Erythroblast (primary cell): ENCODE measurements at regions not wholly inside any gene's neighbourhood (a gene's known extent, or its start where the extent isn't known, plus 50 kb on each side); places are given as distances from the start of the nearest gene placed in this dataset.

Experiments used
- DNase-seq, 2 experiments: peaks; one replicate each; lab custom pipeline; 2025; lab: John Stamatoyannopoulos, UW
- GATA1 ChIP-seq: IDR thresholded peaks from 2 replicates; pipeline ENCODE4 v1.6.1; 2011; ENCODE audit warnings: low read depth, mild to moderate bottlenecking, control low read depth, low read length, moderate library complexity
- POLR2A ChIP-seq: IDR thresholded peaks from 2 replicates; pipeline ENCODE4 v1.6.1; 2011; ENCODE audit warnings: mild to moderate bottlenecking, low read length

GRCh38 chr6:40910260-40910893, 128.6 kb downstream of the UNC5CL start:
- no peak for DNase-seq
- TF ChIP-seq POLR2A (no peak), GATA1 (no peak)

GRCh38 chr6:40909811-40910210, 129.2 kb downstream of the UNC5CL start:
- no peak for DNase-seq
- TF ChIP-seq POLR2A (no peak), GATA1 (no peak)

DNA sequence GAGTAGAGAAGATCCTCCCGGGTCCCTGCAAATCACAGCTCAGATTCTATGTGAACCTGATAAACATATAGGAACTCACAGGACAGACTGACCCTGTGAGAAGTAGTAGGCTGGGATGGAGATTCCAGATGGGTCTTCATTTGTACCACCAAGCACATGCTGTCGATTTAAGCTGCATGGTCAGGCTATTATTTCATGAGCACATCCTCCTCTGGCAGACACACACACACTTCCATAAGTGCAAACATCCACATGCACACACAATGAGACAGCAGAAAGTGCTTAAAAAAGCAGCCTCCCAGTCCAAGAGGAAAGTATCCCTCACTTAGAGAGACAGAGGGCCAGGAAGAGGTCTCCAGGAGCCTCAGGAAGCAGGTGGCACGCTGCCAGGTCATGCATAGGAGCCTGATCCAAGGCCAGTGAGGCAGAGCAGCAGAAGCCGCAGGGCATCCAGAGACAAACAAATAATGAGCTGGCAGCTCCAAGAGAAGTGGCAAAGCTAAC, 131.8 kb downstream of the UNC5CL start:
- DNase-seq = no peak
- TF ChIP-seq POLR2A = no peak
- TF ChIP-seq GATA1 = no peak

- TF ChIP-seq POLR2A (no peak), GATA1 (no peak)
These were observed 132.3 kb downstream of the UNC5CL start for GRCh38 chr6:40906759-40907158.

GRCh38 chr6:40904583-40905194, 134.3 kb downstream of the UNC5CL start:
- TF ChIP-seq GATA1 (no peak), POLR2A (no peak)
- DNase-seq = no peak

More at GRCh38 chr6:40906759-40907158, 132.3 kb downstream of the UNC5CL start:
- no peak for DNase-seq

GRCh38 chr6:40903456-40903855, 135.6 kb downstream of the UNC5CL start:
- no peak for DNase-seq
- no peak for TF ChIP-seq POLR2A
- TF ChIP-seq GATA1 = no peak

DNA sequence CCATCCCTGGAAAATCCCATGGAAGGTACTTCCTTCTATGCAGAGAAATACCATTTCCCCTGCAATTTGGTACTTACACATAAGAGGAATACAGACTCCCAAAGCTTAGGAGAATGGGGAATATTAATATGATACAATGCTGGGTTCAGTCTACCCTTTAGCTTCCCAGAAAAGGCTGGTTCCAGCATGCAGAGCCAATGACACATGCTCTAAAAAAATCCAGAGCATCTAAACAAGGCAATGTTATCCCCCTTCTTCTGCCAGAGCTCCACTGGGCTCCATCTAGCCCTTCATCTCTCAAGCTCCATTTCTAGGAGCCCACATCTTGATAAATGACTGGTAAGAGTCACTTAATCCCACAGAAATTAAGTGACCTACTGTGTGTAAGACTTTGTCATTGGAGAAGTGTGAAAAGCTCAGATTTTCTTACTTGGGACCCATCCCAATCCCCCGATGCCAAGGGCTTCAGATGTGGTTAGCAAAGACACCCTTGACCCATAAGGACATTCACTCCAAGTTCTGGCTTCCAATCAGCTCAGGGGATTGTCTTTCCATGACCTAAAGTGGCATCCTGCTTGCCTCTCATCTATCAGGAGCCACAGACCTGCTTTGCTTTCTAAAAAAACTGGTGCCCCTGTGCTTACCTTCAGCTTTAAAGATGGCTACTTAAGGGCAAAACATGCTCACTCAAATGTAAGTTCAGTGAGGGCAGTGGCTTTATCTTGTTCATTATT, 137.5 kb downstream of the UNC5CL start:
- no peak for DNase-seq
- no peak for TF ChIP-seq GATA1
- no peak for TF ChIP-seq POLR2A

GRCh38 chr6:40900791-40901190, 138.2 kb downstream of the UNC5CL start:
- TF ChIP-seq GATA1 = no peak
- no peak for TF ChIP-seq POLR2A

DNA sequence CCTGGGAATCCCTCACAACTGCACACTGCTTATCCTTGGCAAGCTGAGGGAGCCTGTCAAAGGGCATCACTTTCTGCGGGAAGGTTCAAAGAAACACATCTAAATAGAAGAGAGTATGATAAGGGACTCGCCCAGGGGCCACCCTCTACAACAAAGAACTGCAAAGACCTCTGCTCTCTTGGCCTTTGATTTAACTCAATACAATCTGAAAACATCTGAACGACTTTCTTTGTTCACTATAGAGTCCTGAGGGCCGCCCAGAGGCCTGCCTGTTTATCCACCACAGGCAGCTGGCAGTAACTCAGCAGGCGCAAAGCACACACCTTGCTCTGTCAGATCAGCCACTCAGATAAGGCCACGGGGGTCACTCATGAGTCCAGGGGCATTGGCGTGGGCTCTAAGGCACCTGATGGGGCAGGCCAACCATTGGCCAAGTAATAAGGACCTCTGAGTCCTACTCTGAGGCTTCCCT, 139.3 kb downstream of the UNC5CL start:
- TF ChIP-seq POLR2A (no peak), GATA1 (no peak)
- DNase-seq = no peak

More at GRCh38 chr6:40900791-40901190, 138.2 kb downstream of the UNC5CL start:
- no peak for DNase-seq

- TF ChIP-seq GATA1 (no peak), POLR2A (no peak)
- DNase-seq = no peak
These were observed 140.9 kb downstream of the UNC5CL start for GRCh38 chr6:40898073-40898472.

DNA sequence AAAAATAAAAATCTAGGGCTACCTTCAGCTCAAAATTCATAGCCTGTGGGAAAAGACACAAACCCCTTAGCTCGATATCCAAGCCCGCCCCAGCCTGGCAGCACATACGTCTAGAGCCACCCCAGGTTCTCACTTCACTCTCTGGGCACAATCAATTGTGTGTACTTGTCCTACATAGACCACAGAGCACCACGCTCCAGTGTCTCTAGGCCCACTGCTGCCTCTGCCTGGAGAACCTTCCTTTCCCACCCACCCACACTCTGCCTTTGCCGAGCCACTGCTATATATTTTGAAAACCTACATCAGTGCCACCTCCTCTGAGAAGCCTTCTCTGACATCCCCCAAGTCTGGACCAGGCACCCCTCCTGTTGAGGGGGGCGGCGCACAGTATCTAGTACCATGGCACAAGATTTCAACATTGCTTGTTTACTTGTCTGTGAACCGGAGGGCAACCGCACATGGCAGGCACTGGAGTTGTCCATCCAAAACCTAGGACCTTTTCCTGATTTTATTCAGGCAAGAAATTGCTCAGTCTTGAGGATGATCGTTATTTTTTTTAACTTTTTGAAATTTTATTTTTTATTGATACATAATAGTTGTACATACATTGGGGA, 141.5 kb downstream of the UNC5CL start:
- TF ChIP-seq POLR2A = no peak
- TF ChIP-seq GATA1 = no peak
- DNase-seq = no peak

DNA sequence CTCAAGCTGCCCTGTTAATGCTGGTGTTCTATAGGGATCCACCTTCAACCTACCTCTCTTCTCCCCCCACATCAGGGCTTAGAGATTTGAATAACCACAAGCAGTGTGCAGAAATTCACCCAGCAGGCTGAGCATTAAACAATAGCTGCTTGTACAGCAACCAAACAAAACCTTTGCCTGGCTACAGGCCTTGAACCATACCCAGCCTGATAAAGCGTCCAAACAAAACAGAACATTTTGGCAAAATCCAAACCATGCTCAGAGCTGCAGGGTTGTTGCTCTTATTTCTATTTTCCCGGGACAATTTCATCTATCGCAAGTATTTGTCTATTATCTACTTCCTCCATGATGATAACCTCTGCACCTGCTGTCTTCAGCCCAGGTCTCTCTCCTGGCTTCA, 142.3 kb downstream of the UNC5CL start:
- no peak for TF ChIP-seq POLR2A
- no peak for TF ChIP-seq GATA1
- DNase-seq = no peak
